ENCODE measurements at regions not wholly inside any gene's neighbourhood (a gene's known extent, or its start where the extent isn't known, plus 50 kb on each side); places are given as distances from the start of the nearest gene placed in this dataset.

- peaks cover 4% of the 10 kb centered on the region in 2 donors for H3K27me3 ChIP-seq (ENCODE audit: control insufficient read depth in 2 of 2, insufficient read depth in 2 of 2, low read length in 2 of 2)
- ATAC-seq, result no peak
- H3K9me3 Mint-ChIP-seq, result peaks cover 0 to 13% (median 2%) of the 10 kb centered on the region in 11 donors
- no peak overlapping the region for H3K4me3 Mint-ChIP-seq
- ChIA-PET CTCF (no interaction called here), POLR2A (no interaction called here)
- no peaks in the 10 kb centered on the region for H3K36me3 ChIP-seq (ENCODE audit: control insufficient read depth in 2 of 3, insufficient read depth in 3 of 3, low read length in 3 of 3)
- H3K4me3 ChIP-seq (ENCODE audit: low read length), result no peak overlapping the region
- H3K9me3 ChIP-seq (ENCODE audit: control insufficient read depth in 2 of 3, low read length in 3 of 3), result no peaks in the 10 kb centered on the region
- intact Hi-C loops (cut with micrococcal nuclease), result no loop called here
- no peak for DNase-seq
- H3K27me3 Mint-ChIP-seq, result peaks cover 2 to 50% (median 33%) of the 10 kb centered on the region in 5 donors
- H3K27ac Mint-ChIP-seq, result no peak overlapping the region
- H3K36me3 Mint-ChIP-seq, result no peaks in the 10 kb centered on the region
- H3K4me1 ChIP-seq (ENCODE audit: control insufficient read depth in 2 of 2, insufficient read depth in 2 of 2, low read length in 2 of 2), result no peaks in the 10 kb centered on the region
- H3K27ac ChIP-seq (ENCODE audit: low read depth, low read length), result no peak overlapping the region
- no peaks in the 10 kb centered on the region for H3K4me1 Mint-ChIP-seq
These were observed 496.0 kb upstream of the RGMA start for GRCh38 chr15:93585012-93585411.

- intact Hi-C loops (cut with micrococcal nuclease), result no loop called here
- Mint-ChIP-seq H3K4me3 (no peak overlapping the region), H3K27me3 (peaks cover 0 to 46% (median 26%) of the 10 kb centered on the region in 5 donors), H3K27ac (no peak overlapping the region), H3K9me3 (peaks cover 0 to 19% (median 7%) of the 10 kb centered on the region in 11 donors), H3K4me1 (no peaks in the 10 kb centered on the region), H3K36me3 (peaks cover 0 to 3% (median 0%) of the 10 kb centered on the region in 5 donors)
- H3K36me3 ChIP-seq (ENCODE audit: control insufficient read depth in 2 of 3, insufficient read depth in 3 of 3, low read length in 3 of 3), result no peaks in the 10 kb centered on the region
- no peaks in the 10 kb centered on the region for H3K9me3 ChIP-seq (ENCODE audit: control insufficient read depth in 2 of 3, low read length in 3 of 3)
- H3K4me3 ChIP-seq (ENCODE audit: low read length), result no peak overlapping the region
- CTCF ChIA-PET, result interaction anchor here (0.8 kb wide), 1 partner anchor 9 kb away, joined by 3 read pairs; no protein-coding TSS in a partner anchor
- H3K27me3 ChIP-seq (ENCODE audit: control insufficient read depth in 2 of 2, insufficient read depth in 2 of 2, low read length in 2 of 2), result peaks cover 4% of the 10 kb centered on the region in 2 donors
- ATAC-seq (no peak), DNase-seq (no peak)
- H3K4me1 ChIP-seq (ENCODE audit: control insufficient read depth in 2 of 2, insufficient read depth in 2 of 2, low read length in 2 of 2), result no peaks in the 10 kb centered on the region
- H3K27ac ChIP-seq (ENCODE audit: low read depth, low read length), result no peak overlapping the region
- POLR2A ChIA-PET, result no interaction called here
These were observed 495.0 kb upstream of the RGMA start for GRCh38 chr15:93583968-93584367.

GRCh38 chr15:93583552-93583951 lies 494.5 kb upstream of the RGMA start:
- intact Hi-C loops (cut with micrococcal nuclease), result no loop called here
- H3K27ac ChIP-seq (ENCODE audit: low read depth, low read length), result no peak overlapping the region
- ATAC-seq, result no peak
- no peaks in the 10 kb centered on the region for H3K4me1 ChIP-seq (ENCODE audit: control insufficient read depth in 2 of 2, insufficient read depth in 2 of 2, low read length in 2 of 2)
- no peaks in the 10 kb centered on the region for H3K9me3 ChIP-seq (ENCODE audit: control insufficient read depth in 2 of 3, low read length in 3 of 3)
- H3K4me3 ChIP-seq (ENCODE audit: low read length), result no peak overlapping the region
- H3K4me1 Mint-ChIP-seq, result no peaks in the 10 kb centered on the region
- peaks cover 0 to 3% (median 0%) of the 10 kb centered on the region in 5 donors for H3K36me3 Mint-ChIP-seq
- no peak for DNase-seq
- POLR2A ChIA-PET, result no interaction called here
- peaks cover 0 to 42% (median 22%) of the 10 kb centered on the region in 5 donors for H3K27me3 Mint-ChIP-seq
- H3K36me3 ChIP-seq (ENCODE audit: control insufficient read depth in 2 of 3, insufficient read depth in 3 of 3, low read length in 3 of 3), result no peaks in the 10 kb centered on the region
- CTCF ChIA-PET, result interaction anchor here (0.8 kb wide), 1 partner anchor 9 kb away, joined by 3 read pairs; no protein-coding TSS in a partner anchor
- peaks cover 4% of the 10 kb centered on the region in 2 donors for H3K27me3 ChIP-seq (ENCODE audit: control insufficient read depth in 2 of 2, insufficient read depth in 2 of 2, low read length in 2 of 2)
- H3K4me3 Mint-ChIP-seq, result no peak overlapping the region
- no peak overlapping the region for H3K27ac Mint-ChIP-seq
- peaks cover 0 to 24% (median 7%) of the 10 kb centered on the region in 11 donors for H3K9me3 Mint-ChIP-seq

- intact Hi-C loops (cut with micrococcal nuclease), result no loop called here
- POLR2A ChIA-PET, result no interaction called here
- H3K36me3 Mint-ChIP-seq, result no peaks in the 10 kb centered on the region
- Histone ChIP-seq H3K4me3 (ENCODE audit: low read length) (no peak overlapping the region), H3K27me3 (ENCODE audit: control insufficient read depth in 2 of 2, insufficient read depth in 2 of 2, low read length in 2 of 2) (no peaks in the 10 kb centered on the region), H3K27ac (ENCODE audit: low read depth, low read length) (no peak overlapping the region), H3K4me1 (ENCODE audit: control insufficient read depth in 2 of 2, insufficient read depth in 2 of 2, low read length in 2 of 2) (no peaks in the 10 kb centered on the region), H3K9me3 (ENCODE audit: control insufficient read depth in 2 of 3, low read length in 3 of 3) (no peaks in the 10 kb centered on the region), H3K36me3 (ENCODE audit: control insufficient read depth in 2 of 3, insufficient read depth in 3 of 3, low read length in 3 of 3) (no peaks in the 10 kb centered on the region)
- H3K27ac Mint-ChIP-seq, result no peak overlapping the region
- H3K4me3 Mint-ChIP-seq, result no peak overlapping the region
- DNase-seq (no peak), ATAC-seq (no peak)
- H3K4me1 Mint-ChIP-seq, result no peaks in the 10 kb centered on the region
- CTCF ChIA-PET, result no interaction called here
- peaks cover 0 to 4% (median 0%) of the 10 kb centered on the region in 11 donors for H3K9me3 Mint-ChIP-seq
- peaks cover 0 to 16% (median 5%) of the 10 kb centered on the region in 5 donors for H3K27me3 Mint-ChIP-seq
These were observed 481.5 kb upstream of the RGMA start for GRCh38 chr15:93570527-93570926.

GRCh38 chr15:93566762-93567161 lies 477.8 kb upstream of the RGMA start:
- H3K4me1 Mint-ChIP-seq, result no peaks in the 10 kb centered on the region
- DNase-seq (no peak), ATAC-seq (no peak)
- intact Hi-C loops (cut with micrococcal nuclease), result no loop called here
- Histone ChIP-seq H3K9me3 (ENCODE audit: control insufficient read depth in 2 of 3, low read length in 3 of 3) (no peaks in the 10 kb centered on the region), H3K27ac (ENCODE audit: low read depth, low read length) (no peak overlapping the region), H3K4me3 (ENCODE audit: low read length) (no peak overlapping the region), H3K4me1 (ENCODE audit: control insufficient read depth in 2 of 2, insufficient read depth in 2 of 2, low read length in 2 of 2) (no peaks in the 10 kb centered on the region), H3K36me3 (ENCODE audit: control insufficient read depth in 2 of 3, insufficient read depth in 3 of 3, low read length in 3 of 3) (no peaks in the 10 kb centered on the region), H3K27me3 (ENCODE audit: control insufficient read depth in 2 of 2, insufficient read depth in 2 of 2, low read length in 2 of 2) (no peaks in the 10 kb centered on the region)
- H3K4me3 Mint-ChIP-seq, result no peak overlapping the region
- no peak overlapping the region for H3K27ac Mint-ChIP-seq
- no peaks in the 10 kb centered on the region for H3K9me3 Mint-ChIP-seq
- peaks cover 0 to 8% (median 0%) of the 10 kb centered on the region in 5 donors for H3K27me3 Mint-ChIP-seq
- ChIA-PET POLR2A (no interaction called here), CTCF (no interaction called here)
- H3K36me3 Mint-ChIP-seq, result no peaks in the 10 kb centered on the region

GRCh38 chr15:93565201-93565600 lies 476.2 kb upstream of the RGMA start:
- H3K9me3 ChIP-seq (ENCODE audit: control insufficient read depth in 2 of 3, low read length in 3 of 3), result no peaks in the 10 kb centered on the region
- peaks cover 0 to 7% (median under 1%) of the 10 kb centered on the region in 5 donors for H3K27me3 Mint-ChIP-seq
- no peaks in the 10 kb centered on the region for H3K36me3 Mint-ChIP-seq
- ATAC-seq, result no peak
- no peak overlapping the region for H3K4me3 Mint-ChIP-seq
- ChIA-PET POLR2A (no interaction called here), CTCF (no interaction called here)
- H3K9me3 Mint-ChIP-seq, result no peaks in the 10 kb centered on the region
- H3K4me3 ChIP-seq (ENCODE audit: low read length), result no peak overlapping the region
- no peaks in the 10 kb centered on the region for H3K27me3 ChIP-seq (ENCODE audit: control insufficient read depth in 2 of 2, insufficient read depth in 2 of 2, low read length in 2 of 2)
- H3K36me3 ChIP-seq (ENCODE audit: control insufficient read depth in 2 of 3, insufficient read depth in 3 of 3, low read length in 3 of 3), result no peaks in the 10 kb centered on the region
- H3K4me1 ChIP-seq (ENCODE audit: control insufficient read depth in 2 of 2, insufficient read depth in 2 of 2, low read length in 2 of 2), result no peaks in the 10 kb centered on the region
- no peaks in the 10 kb centered on the region for H3K4me1 Mint-ChIP-seq
- no peak for DNase-seq
- intact Hi-C loops (cut with micrococcal nuclease), result no loop called here
- H3K27ac ChIP-seq (ENCODE audit: low read depth, low read length), result no peak overlapping the region
- H3K27ac Mint-ChIP-seq, result no peak overlapping the region

GRCh38 chr15:93563218-93563617 lies 474.2 kb upstream of the RGMA start:
- no peaks in the 10 kb centered on the region for H3K4me1 Mint-ChIP-seq
- no peaks in the 10 kb centered on the region for H3K27me3 ChIP-seq (ENCODE audit: control insufficient read depth in 2 of 2, insufficient read depth in 2 of 2, low read length in 2 of 2)
- H3K27me3 Mint-ChIP-seq, result peaks cover 0 to 17% (median 8%) of the 10 kb centered on the region in 5 donors
- ChIA-PET CTCF (no interaction called here), POLR2A (no interaction called here)
- H3K27ac ChIP-seq (ENCODE audit: low read depth, low read length), result no peak overlapping the region
- no peaks in the 10 kb centered on the region for H3K4me1 ChIP-seq (ENCODE audit: control insufficient read depth in 2 of 2, insufficient read depth in 2 of 2, low read length in 2 of 2)
- no peaks in the 10 kb centered on the region for H3K9me3 ChIP-seq (ENCODE audit: control insufficient read depth in 2 of 3, low read length in 3 of 3)
- H3K4me3 ChIP-seq (ENCODE audit: low read length), result no peak overlapping the region
- no peak for DNase-seq
- no peaks in the 10 kb centered on the region for H3K36me3 ChIP-seq (ENCODE audit: control insufficient read depth in 2 of 3, insufficient read depth in 3 of 3, low read length in 3 of 3)
- no peak for ATAC-seq
- H3K4me3 Mint-ChIP-seq, result no peak overlapping the region
- H3K9me3 Mint-ChIP-seq, result peaks cover 0 to 2% (median 0%) of the 10 kb centered on the region in 11 donors
- intact Hi-C loops (cut with micrococcal nuclease), result no loop called here
- no peak overlapping the region for H3K27ac Mint-ChIP-seq
- H3K36me3 Mint-ChIP-seq, result no peaks in the 10 kb centered on the region

Data from naive thymus-derived CD4-positive, alpha-beta T cell (primary cell).